Common myeloid progenitor, CD34-positive (primary cell): ENCODE measurements at regions not wholly inside any gene's neighbourhood (a gene's known extent, or its start where the extent isn't known, plus 50 kb on each side); places are given as distances from the start of the nearest gene placed in this dataset.
"Not testable (repeated sequence)": the region's sequence is repeated elsewhere in the genome, so short reads cannot be mapped to it uniquely, and the experiment has no call there.

Experiments used
- CTCF ChIA-PET: fragments of 350-600 bp; sonication (Branson Sonifier 250); formaldehyde crosslinking; loops from one replicate; lab custom pipeline; 2021; ENCODE audit warnings: antibody characterized with exemption; lab: Charles Lee
- POLR2A ChIA-PET: fragments of 350-600 bp; sonication (Branson Sonifier 250); formaldehyde crosslinking; loops from one replicate; lab custom pipeline; 2021; ENCODE audit warnings: antibody characterized with exemption; lab: Charles Lee
- DNase-seq, 3 donors: peaks; one replicate each; pipeline versions ENCODE4 v3.0.0 to v3.0.0-alpha.2; 2013
- H3K27ac ChIP-seq, 2 experiments: 1 replicate in 1 of 2; 2 replicates in 1 of 2; pipeline ENCODE4 v1.7.0; 2013; ENCODE audit warnings: inconsistent platforms in 2 of 2, low read length in 2 of 2, mild to moderate bottlenecking in 2 of 2, low read depth in 1 of 2, moderate library complexity in 1 of 2; ENCODE audit not compliant: severe bottlenecking in 2 of 2, insufficient read depth in 1 of 2, poor library complexity in 1 of 2
- H3K27me3 ChIP-seq, 5 experiments: replicated peaks in 2 of 5; 1 replicate in 3 of 5; 2 replicates in 2 of 5; pipeline versions ENCODE4 v1.6.1 to v1.7.0; 2013; ENCODE audit warnings: low read length in 4 of 5, mild to moderate bottlenecking in 2 of 5, moderate library complexity in 2 of 5, inconsistent platforms in 1 of 5; ENCODE audit not compliant: insufficient read depth in 5 of 5, control insufficient read depth in 4 of 5
- H3K36me3 ChIP-seq, 4 experiments: 1 replicate in 2 of 4; 2 replicates in 2 of 4; pipeline versions ENCODE4 v1.6.1 to v1.7.0; 2013; ENCODE audit warnings: low read length in 3 of 4, control low read depth in 1 of 4, mild to moderate bottlenecking in 1 of 4; ENCODE audit not compliant: control insufficient read depth in 4 of 4, insufficient read depth in 4 of 4
- H3K4me1 ChIP-seq, 4 experiments: 1 replicate in 3 of 4; 2 replicates in 1 of 4; pipeline versions ENCODE4 v1.6.1 to v1.7.1; 2013; ENCODE audit warnings: low read length in 3 of 4, mild to moderate bottlenecking in 3 of 4, control low read depth in 1 of 4, inconsistent platforms in 1 of 4, moderate library complexity in 1 of 4; ENCODE audit not compliant: control insufficient read depth in 4 of 4, insufficient read depth in 4 of 4; ENCODE audit errors: control extremely low read depth in 1 of 4
- H3K4me3 ChIP-seq, 7 experiments: 1 replicate in 4 of 7; 2 replicates in 3 of 7; pipeline versions ENCODE4 v1.5.1 to v1.7.0; 2013; ENCODE audit warnings: mild to moderate bottlenecking in 7 of 7, low read length in 6 of 7, moderate library complexity in 6 of 7, inconsistent platforms in 2 of 7, low read depth in 2 of 7, control low read depth in 1 of 7; ENCODE audit not compliant: insufficient read depth in 4 of 7, control insufficient read depth in 1 of 7; ENCODE audit errors: extremely low read depth in 1 of 7
- H3K9me3 ChIP-seq, 5 experiments: 1 replicate in 4 of 5; 2 replicates in 1 of 5; pipeline versions ENCODE4 v1.6.1 to v1.7.1; 2013; ENCODE audit warnings: low read length in 4 of 5, mild to moderate bottlenecking in 2 of 5, inconsistent platforms in 1 of 5, low read depth in 1 of 5, moderate library complexity in 1 of 5; ENCODE audit not compliant: control insufficient read depth in 4 of 5, insufficient read depth in 2 of 5; ENCODE audit errors: control extremely low read depth in 1 of 5
- WGBS: methylation state at CpG from one replicate; pipeline ENCODE4 v1.1.5; 2013; ENCODE audit not compliant: insufficient coverage; 5-methylcytosine and 5-hydroxymethylcytosine counted together

GRCh38 chr6:121732641-121733040 is 297.2 kb downstream of the GJA1 start:
- DNase-seq: no peak
- POLR2A ChIA-PET: interaction anchor here (0.6 kb wide), 1 partner anchor 215 kb away, joined by 3 read pairs; no protein-coding TSS in a partner anchor
- Histone ChIP-seq H3K27ac (no peak overlapping the region), H3K9me3 (peaks cover 0 to 6% (median 3%) of the 10 kb centered on the region in 5 experiments), H3K4me3 (no peak overlapping the region), H3K27me3 (no peaks in the 10 kb centered on the region), H3K4me1 (no peaks in the 10 kb centered on the region), H3K36me3 (no peaks in the 10 kb centered on the region)
- CTCF ChIA-PET: no interaction called here
- WGBS: no CpG with 5 or more reads among the region's 1 CpG

- Histone ChIP-seq H3K4me3 (no peak overlapping the region), H3K9me3 (peaks cover 0 to 6% (median 4%) of the 10 kb centered on the region in 5 experiments), H3K36me3 (no peaks in the 10 kb centered on the region), H3K27me3 (no peaks in the 10 kb centered on the region), H3K27ac (no peak overlapping the region), H3K4me1 (no peaks in the 10 kb centered on the region)
- CTCF ChIA-PET: no interaction called here
- POLR2A ChIA-PET: interaction anchor here (0.6 kb wide), 1 partner anchor 11 kb away, joined by 3 read pairs; no protein-coding TSS in a partner anchor
- no peak for DNase-seq
Observed at GRCh38 chr6:121733234-121733633, 297.8 kb downstream of the GJA1 start.

- H3K36me3 ChIP-seq, H3K27ac ChIP-seq, DNase-seq, H3K27me3 ChIP-seq, H3K9me3 ChIP-seq, H3K4me1 ChIP-seq, POLR2A ChIA-PET, H3K4me3 ChIP-seq: not testable (repeated sequence)
- CTCF ChIA-PET: interaction anchor here (0.6 kb wide), 1 partner anchor 30 kb away, joined by 3 read pairs; no protein-coding TSS in a partner anchor
- WGBS: 100% methylated on average over 2 of the region's 6 CpGs
Observed at GRCh38 chr6:121740188-121740587, 304.7 kb downstream of the GJA1 start.

- WGBS: no CpG with 5 or more reads among the region's 1 CpG
Observed at GRCh38 chr6:121743691-121744090, 308.2 kb downstream of the GJA1 start.

GRCh38 chr6:121748376-121748775 is 312.9 kb downstream of the GJA1 start:
- H3K27ac ChIP-seq: no peak overlapping the region
- WGBS: 73% methylated on average over 3 of the region's 4 CpGs
- POLR2A ChIA-PET: no interaction called here
- no peak overlapping the region for H3K4me3 ChIP-seq
- H3K36me3 ChIP-seq: no peaks in the 10 kb centered on the region
- no peaks in the 10 kb centered on the region for H3K27me3 ChIP-seq
- H3K9me3 ChIP-seq: no peaks in the 10 kb centered on the region
- CTCF ChIA-PET: interaction anchor here (0.7 to 0.8 kb wide), 3 partner anchors 10 to 243 kb away, joined by 3 read pairs; no protein-coding TSS in a partner anchor
- DNase-seq: no peak
- H3K4me1 ChIP-seq: no peaks in the 10 kb centered on the region

More at GRCh38 chr6:121743691-121744090, 308.2 kb downstream of the GJA1 start:
- DNase-seq: no peak
- CTCF ChIA-PET: no interaction called here
- Histone ChIP-seq H3K9me3 (no peaks in the 10 kb centered on the region), H3K27me3 (peaks cover 0 to 1% (median 0%) of the 10 kb centered on the region in 5 experiments), H3K4me3 (no peak overlapping the region), H3K4me1 (no peaks in the 10 kb centered on the region), H3K27ac (no peak overlapping the region), H3K36me3 (no peaks in the 10 kb centered on the region)
- POLR2A ChIA-PET: no interaction called here

GRCh38 chr6:121748850-121749249 is 313.4 kb downstream of the GJA1 start:
- no peak overlapping the region for H3K4me3 ChIP-seq
- POLR2A ChIA-PET: no interaction called here
- H3K27ac ChIP-seq: no peak overlapping the region
- DNase-seq: no peak
- CTCF ChIA-PET: interaction anchor here (0.8 kb wide), 1 partner anchor 14 kb away, joined by 3 read pairs; no protein-coding TSS in a partner anchor
- H3K27me3 ChIP-seq: no peaks in the 10 kb centered on the region
- H3K9me3 ChIP-seq: no peaks in the 10 kb centered on the region
- H3K36me3 ChIP-seq: no peaks in the 10 kb centered on the region
- WGBS: 86% methylated on average over 1 of the region's 2 CpGs
- H3K4me1 ChIP-seq: no peaks in the 10 kb centered on the region

- no CpG with 5 or more reads among the region's 1 CpG for WGBS
- Histone ChIP-seq H3K27ac (no peak overlapping the region), H3K4me1 (no peaks in the 10 kb centered on the region), H3K36me3 (no peaks in the 10 kb centered on the region), H3K4me3 (no peak overlapping the region), H3K9me3 (no peaks in the 10 kb centered on the region), H3K27me3 (no peaks in the 10 kb centered on the region)
- POLR2A ChIA-PET: no interaction called here
- no peak for DNase-seq
- CTCF ChIA-PET: no interaction called here
Observed at GRCh38 chr6:121755485-121755884, 320.0 kb downstream of the GJA1 start.
